Endodermal cell (in vitro differentiated cells): ENCODE measurements at regions not wholly inside any gene's neighbourhood (a gene's known extent, or its start where the extent isn't known, plus 50 kb on each side); places are given as distances from the start of the nearest gene placed in this dataset.

ENCODE experiments used
- DNase-seq: peaks from one replicate; pipeline ENCODE4 v3.0.0-alpha.2; 2017
- H3K27ac ChIP-seq: 2 replicates; pipeline ENCODE4 v1.5.1; 2013; ENCODE audit warnings: mild to moderate bottlenecking, low read depth, low read length, moderate library complexity
- H3K27me3 ChIP-seq: 2 replicates; pipeline ENCODE4 v1.6.1; 2013; ENCODE audit warnings: mild to moderate bottlenecking, low read length, moderate library complexity; ENCODE audit not compliant: insufficient read depth, control insufficient read depth, poor library complexity, severe bottlenecking
- H3K36me3 ChIP-seq: 2 replicates; pipeline ENCODE4 v1.7.0; 2013; ENCODE audit warnings: mild to moderate bottlenecking, low read length, moderate library complexity; ENCODE audit not compliant: control insufficient read depth, insufficient read depth
- H3K4me1 ChIP-seq: one replicate; pipeline ENCODE4 v1.7.0; 2013; ENCODE audit warnings: low read length; ENCODE audit not compliant: control insufficient read depth, insufficient read depth
- H3K4me3 ChIP-seq: 2 replicates; pipeline ENCODE4 v1.5.1; 2013; ENCODE audit warnings: mild to moderate bottlenecking, low read length, moderate library complexity
- H3K9ac ChIP-seq: 2 replicates; pipeline ENCODE4 v1.6.1; 2013; ENCODE audit warnings: mild to moderate bottlenecking, low read length, moderate library complexity; ENCODE audit not compliant: poor library complexity, severe bottlenecking; ENCODE audit errors: extremely low read depth
- H3K9me3 ChIP-seq: 2 replicates; pipeline ENCODE4 v1.6.1; 2013; ENCODE audit warnings: mild to moderate bottlenecking, low read length, moderate library complexity; ENCODE audit not compliant: control insufficient read depth
- H3K27ac Mint-ChIP-seq: 2 replicates; pipeline ENCODE4 v1.8.0; 2020; ENCODE audit warnings: mixed read lengths
- H3K27me3 Mint-ChIP-seq: 2 replicates; pipeline ENCODE4 v1.8.0; 2021; ENCODE audit warnings: mild to moderate bottlenecking, mixed read lengths; ENCODE audit not compliant: insufficient read depth
- H3K36me3 Mint-ChIP-seq: 2 replicates; pipeline ENCODE4 v1.8.0; 2020; ENCODE audit warnings: low read depth, mixed read lengths
- H3K4me1 Mint-ChIP-seq: 2 replicates; pipeline ENCODE4 v1.8.0; 2020; ENCODE audit warnings: mixed read lengths
- H3K4me3 Mint-ChIP-seq: 2 replicates; pipeline ENCODE4 v1.8.0; 2020; ENCODE audit warnings: mild to moderate bottlenecking, moderate library complexity, mixed read lengths
- H3K9me3 Mint-ChIP-seq: 2 replicates; pipeline ENCODE4 v1.8.0; 2020; ENCODE audit warnings: mild to moderate bottlenecking, mixed read lengths
- CTCF ChIP-seq: fragments of 200-600 bp; sonication (generic); conservative IDR thresholded peaks from 2 replicates; pipeline ENCODE4 v1.5.0; 2021; ENCODE audit warnings: antibody characterized with exemption, mild to moderate bottlenecking
- WGBS, 2 experiments: methylation state at CpG; one replicate each; pipeline versions ENCODE4 v1.1.5 to v1.1.7; 2013; ENCODE audit warnings: missing lambda C conversion rate in 2 of 2, mixed read lengths in 1 of 2; ENCODE audit not compliant: insufficient coverage in 1 of 2, insufficient read length in 1 of 2; 5-methylcytosine and 5-hydroxymethylcytosine counted together

DNA sequence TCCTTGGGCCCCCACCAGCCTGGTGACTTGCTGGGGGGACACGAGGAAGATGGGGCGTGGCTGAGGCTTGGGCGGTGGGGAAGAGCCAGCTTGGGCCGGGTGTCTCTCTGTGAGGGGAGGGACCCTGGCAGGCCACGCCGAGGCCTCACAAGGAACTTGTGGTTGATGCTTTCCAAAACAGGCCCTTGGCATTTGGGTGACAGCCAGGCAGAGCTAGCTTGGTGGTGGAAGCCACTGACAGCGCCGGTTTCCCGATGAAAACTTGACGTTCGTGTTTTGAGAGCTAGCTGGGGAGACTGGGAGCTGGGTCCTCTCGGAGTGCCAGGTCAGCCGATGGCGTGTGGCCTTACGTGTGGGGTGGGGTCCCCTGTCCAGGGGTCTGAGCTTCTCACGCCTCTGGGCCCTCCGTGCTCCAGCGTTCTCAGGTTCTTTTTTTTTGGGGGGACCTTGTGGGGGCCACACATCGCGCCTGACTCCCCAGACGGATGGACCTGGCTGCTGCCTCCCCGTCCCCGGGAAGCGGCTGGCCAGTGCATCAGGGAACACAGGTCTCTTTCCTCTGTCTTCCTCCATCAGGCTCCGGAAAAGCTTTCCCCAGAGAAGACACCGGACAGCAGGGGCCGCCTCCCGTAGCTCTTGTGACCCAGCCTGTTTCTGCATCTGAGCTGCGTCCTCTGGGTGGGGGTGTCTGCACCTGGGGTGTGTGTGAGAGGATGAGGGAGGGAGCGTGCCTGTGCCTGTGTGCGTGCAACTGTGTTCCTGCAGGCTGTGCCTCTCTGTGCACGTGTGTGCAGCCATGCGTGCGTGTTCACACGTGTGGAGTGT is 129.3 kb upstream of the LPCAT1 start:
- no peak overlapping the region for H3K9ac ChIP-seq
- Mint-ChIP-seq H3K4me3 (peak overlapping the region; percentile 25), H3K4me1 (no peaks in the 10 kb centered on the region), H3K36me3 (no peaks in the 10 kb centered on the region), H3K27me3 (peaks cover 49% of the 10 kb centered on the region), H3K27ac (no peak overlapping the region), H3K9me3 (no peaks in the 10 kb centered on the region)
- no peak overlapping the region for H3K27ac ChIP-seq
- no peaks in the 10 kb centered on the region for H3K9me3 ChIP-seq
- H3K27me3 ChIP-seq: peaks cover 45% of the 10 kb centered on the region
- DNase-seq: peak; percentile 57
- H3K4me1 ChIP-seq: no peaks in the 10 kb centered on the region
- TF ChIP-seq CTCF: no peak
- 55 to 60% methylated on average over 13 to 28 of the region's 35 CpGs for WGBS, 2 experiments
- H3K36me3 ChIP-seq: no peaks in the 10 kb centered on the region
- H3K4me3 ChIP-seq: no peak overlapping the region

- H3K36me3 Mint-ChIP-seq: no peaks in the 10 kb centered on the region
- H3K4me1 Mint-ChIP-seq: no peaks in the 10 kb centered on the region
- peaks cover 54% of the 10 kb centered on the region for H3K27me3 Mint-ChIP-seq
- H3K27ac ChIP-seq: no peak overlapping the region
- TF ChIP-seq CTCF: no peak
- no peak overlapping the region for H3K4me3 ChIP-seq
- H3K27me3 ChIP-seq: peaks cover 45% of the 10 kb centered on the region
- H3K9ac ChIP-seq: no peak overlapping the region
- DNase-seq: peak; percentile 47
- no peaks in the 10 kb centered on the region for H3K4me1 ChIP-seq
- H3K9me3 ChIP-seq: no peaks in the 10 kb centered on the region
- 79 to 84% methylated on average over 9 to 13 of the region's 13 CpGs for WGBS, 2 experiments
- H3K27ac Mint-ChIP-seq: no peak overlapping the region
- H3K4me3 Mint-ChIP-seq: no peak overlapping the region
- no peaks in the 10 kb centered on the region for H3K9me3 Mint-ChIP-seq
- H3K36me3 ChIP-seq: no peaks in the 10 kb centered on the region
Measured at GRCh38 chr5:1651971-1652872, 128.5 kb upstream of the LPCAT1 start.

GRCh38 chr5:1651250-1651649 is 127.5 kb upstream of the LPCAT1 start:
- no peak overlapping the region for H3K4me3 Mint-ChIP-seq
- Histone ChIP-seq H3K27ac (no peak overlapping the region), H3K9ac (no peak overlapping the region), H3K4me1 (no peaks in the 10 kb centered on the region), H3K4me3 (no peak overlapping the region), H3K9me3 (no peaks in the 10 kb centered on the region), H3K27me3 (peaks cover 45% of the 10 kb centered on the region), H3K36me3 (no peaks in the 10 kb centered on the region)
- no peak for TF ChIP-seq CTCF
- no peaks in the 10 kb centered on the region for H3K9me3 Mint-ChIP-seq
- 84 to 92% methylated on average over 2 to 6 of the region's 6 CpGs for WGBS, 2 experiments
- H3K27ac Mint-ChIP-seq: no peak overlapping the region
- no peak for DNase-seq
- peaks cover 58% of the 10 kb centered on the region for H3K27me3 Mint-ChIP-seq
- H3K4me1 Mint-ChIP-seq: no peaks in the 10 kb centered on the region
- no peaks in the 10 kb centered on the region for H3K36me3 Mint-ChIP-seq
